Neural cell (in vitro differentiated cells): ENCODE measurements at regions not wholly inside any gene's neighbourhood (a gene's known extent, or its start where the extent isn't known, plus 50 kb on each side); places are given as distances from the start of the nearest gene placed in this dataset.

Experiments used
- H2AFZ ChIP-seq: fragments of 200-600, 300-800 bp; sonication (generic), shearing (Covaris generic); 2 replicates; pipeline ENCODE4 v1.6.0; 2014; ENCODE audit warnings: low read depth, mild to moderate bottlenecking, antibody characterized with exemption, low read length, moderate library complexity
- H3F3A ChIP-seq: fragments of 200-600 bp; shearing (Covaris generic); 2 replicates; pipeline ENCODE4 v1.6.1; 2016; ENCODE audit warnings: mild to moderate bottlenecking, moderate library complexity, mixed read lengths, antibody characterized with exemption, low read length; ENCODE audit not compliant: insufficient read depth, poor library complexity, severe bottlenecking
- H3K27ac ChIP-seq: fragments of 200-600, 300-800 bp; sonication (generic), shearing (Covaris generic); 2 replicates; pipeline ENCODE4 v1.5.1; 2014; ENCODE audit warnings: mild to moderate bottlenecking, low read length, moderate library complexity
- H3K27me3 ChIP-seq: fragments of 300-800, 200-600 bp; sonication (generic), shearing (Covaris generic); 2 replicates; pipeline ENCODE4 v1.6.0; 2014; ENCODE audit warnings: mild to moderate bottlenecking, low read depth, low read length, moderate library complexity; ENCODE audit not compliant: insufficient read depth
- H3K36me3 ChIP-seq: fragments of 300-800, 200-600 bp; sonication (generic), shearing (Covaris generic); 2 replicates; pipeline ENCODE4 v1.5.1; 2014; ENCODE audit warnings: mild to moderate bottlenecking, antibody characterized with exemption, low read length, moderate library complexity; ENCODE audit not compliant: insufficient read depth
- H3K4me2 ChIP-seq: fragments of 300-800, 200-600 bp; sonication (generic), shearing (Covaris generic); 2 replicates; pipeline ENCODE4 v1.6.0; 2014; ENCODE audit warnings: mild to moderate bottlenecking, low read length
- H3K4me3 ChIP-seq: fragments of 300-800, 200-600 bp; sonication (generic), shearing (Covaris generic); 2 replicates; pipeline ENCODE4 v1.5.1; 2014; ENCODE audit warnings: mild to moderate bottlenecking, low read length, moderate library complexity
- H3K79me2 ChIP-seq: fragments of 200-600 bp; shearing (Covaris generic); replicated peaks from 2 replicates; pipeline ENCODE4 v1.6.0; 2014; ENCODE audit warnings: mild to moderate bottlenecking, low read length, moderate library complexity; ENCODE audit not compliant: insufficient read depth
- H3K9ac ChIP-seq: fragments of 300-800, 200-600 bp; sonication (generic), shearing (Covaris generic); 2 replicates; pipeline ENCODE4 v1.6.1; 2016; ENCODE audit warnings: mild to moderate bottlenecking, low read length, mixed read lengths
- H3K9me2 ChIP-seq: fragments of 200-600 bp; shearing (Covaris generic); 2 replicates; pipeline ENCODE4 v1.6.1; 2016; ENCODE audit warnings: mild to moderate bottlenecking, low read length, mixed read lengths; ENCODE audit not compliant: insufficient read depth
- H3K9me3 ChIP-seq: fragments of 200-600, 300-800 bp; sonication (generic), shearing (Covaris generic); 2 replicates; pipeline ENCODE4 v1.6.1; 2016; ENCODE audit warnings: mild to moderate bottlenecking, mixed run types, low read length, moderate library complexity, mixed read lengths
- H4K20me1 ChIP-seq: fragments of 200-600 bp; shearing (Covaris generic); 2 replicates; pipeline ENCODE4 v1.6.1; 2016; ENCODE audit warnings: mild to moderate bottlenecking, mixed run types; ENCODE audit not compliant: insufficient read depth
- EP300 ChIP-seq: fragments of 450-650 bp; conservative IDR thresholded peaks from 2 replicates; pipeline ENCODE4 v1.6.1; 2014; ENCODE audit warnings: antibody characterized with exemption, mild to moderate bottlenecking, moderate library complexity; ENCODE audit not compliant: poor library complexity, severe bottlenecking
- EZH2 ChIP-seq: fragments of 200-600, 300-800 bp; shearing (Covaris generic), sonication (generic); IDR thresholded peaks from 2 replicates; pipeline ENCODE4 v1.6.1; 2014; ENCODE audit warnings: antibody characterized with exemption, low read length, borderline replicate concordance, mild to moderate bottlenecking; ENCODE audit not compliant: insufficient read depth, poor library complexity, severe bottlenecking
- MXI1 ChIP-seq: fragments of 450-650 bp; conservative IDR thresholded peaks from 2 replicates; pipeline ENCODE4 v1.6.1; 2014; ENCODE audit warnings: antibody characterized with exemption, mild to moderate bottlenecking; ENCODE audit not compliant: poor library complexity, severe bottlenecking
- POLR2AphosphoS5 ChIP-seq: IDR thresholded peaks from 2 replicates; pipeline ENCODE4 v1.6.1; 2012
- RAD21 ChIP-seq: fragments of 450-650 bp; conservative IDR thresholded peaks from 2 replicates; pipeline ENCODE4 v1.6.1; 2014; ENCODE audit warnings: antibody characterized with exemption, mild to moderate bottlenecking, moderate library complexity
- SMC3 ChIP-seq: fragments of 450-650 bp; conservative IDR thresholded peaks from 2 replicates; pipeline ENCODE4 v1.6.1; 2014; ENCODE audit warnings: antibody characterized with exemption, mild to moderate bottlenecking, moderate library complexity; ENCODE audit not compliant: poor library complexity
- TAF1 ChIP-seq: IDR thresholded peaks from 2 replicates; pipeline ENCODE4 v1.6.1; 2012; ENCODE audit warnings: low read depth
- TF ChIP-seq, protein P1 (sequence below): IDR thresholded peaks from 2 replicates; pipeline ENCODE4 v1.6.1; 2012; ENCODE audit warnings: borderline replicate concordance
- TF ChIP-seq, protein P2 (sequence below): fragments of 450-650 bp; IDR thresholded peaks from 2 replicates; pipeline ENCODE4 v1.5.1; 2014; ENCODE audit warnings: antibody characterized with exemption, mild to moderate bottlenecking, moderate library complexity; ENCODE audit not compliant: poor library complexity, severe bottlenecking

DNA sequence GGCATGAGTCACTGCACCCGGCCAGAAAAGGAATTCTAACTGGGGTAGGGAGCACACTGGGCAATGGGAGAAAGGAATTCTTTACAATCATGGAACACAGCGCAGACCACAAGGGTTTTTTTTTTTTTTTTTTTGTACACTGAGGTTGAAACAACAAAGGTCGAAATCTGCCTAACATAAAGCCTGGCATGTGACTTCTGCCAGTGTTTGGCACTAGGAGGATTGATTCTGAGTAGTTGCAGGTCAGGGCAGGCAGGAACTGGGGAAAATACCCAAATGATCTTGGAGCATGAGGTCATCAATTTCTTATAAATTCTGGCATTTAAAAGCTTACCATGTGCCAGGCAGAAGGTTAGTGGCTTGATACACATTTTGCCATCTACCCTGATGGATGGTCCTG lies 202.0 kb upstream of the SNX19 start:
- TF ChIP-seq MXI1 (no peak), EP300 (no peak), SMC3 (no peak), POLR2AphosphoS5 (no peak), EZH2 (no peak), RAD21 (no peak), TAF1 (no peak)
- TF ChIP-seq, protein P1, sequence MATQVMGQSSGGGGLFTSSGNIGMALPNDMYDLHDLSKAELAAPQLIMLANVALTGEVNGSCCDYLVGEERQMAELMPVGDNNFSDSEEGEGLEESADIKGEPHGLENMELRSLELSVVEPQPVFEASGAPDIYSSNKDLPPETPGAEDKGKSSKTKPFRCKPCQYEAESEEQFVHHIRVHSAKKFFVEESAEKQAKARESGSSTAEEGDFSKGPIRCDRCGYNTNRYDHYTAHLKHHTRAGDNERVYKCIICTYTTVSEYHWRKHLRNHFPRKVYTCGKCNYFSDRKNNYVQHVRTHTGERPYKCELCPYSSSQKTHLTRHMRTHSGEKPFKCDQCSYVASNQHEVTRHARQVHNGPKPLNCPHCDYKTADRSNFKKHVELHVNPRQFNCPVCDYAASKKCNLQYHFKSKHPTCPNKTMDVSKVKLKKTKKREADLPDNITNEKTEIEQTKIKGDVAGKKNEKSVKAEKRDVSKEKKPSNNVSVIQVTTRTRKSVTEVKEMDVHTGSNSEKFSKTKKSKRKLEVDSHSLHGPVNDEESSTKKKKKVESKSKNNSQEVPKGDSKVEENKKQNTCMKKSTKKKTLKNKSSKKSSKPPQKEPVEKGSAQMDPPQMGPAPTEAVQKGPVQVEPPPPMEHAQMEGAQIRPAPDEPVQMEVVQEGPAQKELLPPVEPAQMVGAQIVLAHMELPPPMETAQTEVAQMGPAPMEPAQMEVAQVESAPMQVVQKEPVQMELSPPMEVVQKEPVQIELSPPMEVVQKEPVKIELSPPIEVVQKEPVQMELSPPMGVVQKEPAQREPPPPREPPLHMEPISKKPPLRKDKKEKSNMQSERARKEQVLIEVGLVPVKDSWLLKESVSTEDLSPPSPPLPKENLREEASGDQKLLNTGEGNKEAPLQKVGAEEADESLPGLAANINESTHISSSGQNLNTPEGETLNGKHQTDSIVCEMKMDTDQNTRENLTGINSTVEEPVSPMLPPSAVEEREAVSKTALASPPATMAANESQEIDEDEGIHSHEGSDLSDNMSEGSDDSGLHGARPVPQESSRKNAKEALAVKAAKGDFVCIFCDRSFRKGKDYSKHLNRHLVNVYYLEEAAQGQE = no peak
- TF ChIP-seq, protein P2, sequence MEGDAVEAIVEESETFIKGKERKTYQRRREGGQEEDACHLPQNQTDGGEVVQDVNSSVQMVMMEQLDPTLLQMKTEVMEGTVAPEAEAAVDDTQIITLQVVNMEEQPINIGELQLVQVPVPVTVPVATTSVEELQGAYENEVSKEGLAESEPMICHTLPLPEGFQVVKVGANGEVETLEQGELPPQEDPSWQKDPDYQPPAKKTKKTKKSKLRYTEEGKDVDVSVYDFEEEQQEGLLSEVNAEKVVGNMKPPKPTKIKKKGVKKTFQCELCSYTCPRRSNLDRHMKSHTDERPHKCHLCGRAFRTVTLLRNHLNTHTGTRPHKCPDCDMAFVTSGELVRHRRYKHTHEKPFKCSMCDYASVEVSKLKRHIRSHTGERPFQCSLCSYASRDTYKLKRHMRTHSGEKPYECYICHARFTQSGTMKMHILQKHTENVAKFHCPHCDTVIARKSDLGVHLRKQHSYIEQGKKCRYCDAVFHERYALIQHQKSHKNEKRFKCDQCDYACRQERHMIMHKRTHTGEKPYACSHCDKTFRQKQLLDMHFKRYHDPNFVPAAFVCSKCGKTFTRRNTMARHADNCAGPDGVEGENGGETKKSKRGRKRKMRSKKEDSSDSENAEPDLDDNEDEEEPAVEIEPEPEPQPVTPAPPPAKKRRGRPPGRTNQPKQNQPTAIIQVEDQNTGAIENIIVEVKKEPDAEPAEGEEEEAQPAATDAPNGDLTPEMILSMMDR = no peak

GRCh38 chr11:131121426-131122333 lies 205.4 kb upstream of the SNX19 start:
- peak overlapping the region; percentile 34 for H2AFZ ChIP-seq
- no peaks in the 10 kb centered on the region for H3K27me3 ChIP-seq
- no peaks in the 10 kb centered on the region for H3F3A ChIP-seq
- H3K36me3 ChIP-seq = no peaks in the 10 kb centered on the region
- no peaks in the 10 kb centered on the region for H3K9me2 ChIP-seq
- H3K9me3 ChIP-seq = no peaks in the 10 kb centered on the region
- no peaks in the 10 kb centered on the region for H4K20me1 ChIP-seq
- peak overlapping the region; percentile 11 for H3K9ac ChIP-seq
- no peak overlapping the region for H3K4me2 ChIP-seq
- H3K79me2 ChIP-seq = no peaks in the 10 kb centered on the region
- TF ChIP-seq, protein P2 = no peak
- H3K27ac ChIP-seq = peak overlapping the region; percentile 53
- H3K4me3 ChIP-seq = peak overlapping the region; percentile 20

More for the DNA sequence above, 202.0 kb upstream of the SNX19 start:
- no peak overlapping the region for H3K9ac ChIP-seq
- H3K4me2 ChIP-seq = no peak overlapping the region
- no peak overlapping the region for H2AFZ ChIP-seq
- H3K9me2 ChIP-seq = no peaks in the 10 kb centered on the region
- H3K27ac ChIP-seq = no peak overlapping the region
- H3F3A ChIP-seq = no peaks in the 10 kb centered on the region
- no peaks in the 10 kb centered on the region for H3K27me3 ChIP-seq
- no peaks in the 10 kb centered on the region for H3K9me3 ChIP-seq
- H4K20me1 ChIP-seq = no peaks in the 10 kb centered on the region
- H3K79me2 ChIP-seq = no peaks in the 10 kb centered on the region
- H3K36me3 ChIP-seq = no peaks in the 10 kb centered on the region
- H3K4me3 ChIP-seq = no peak overlapping the region
